ENCODE measurements at regions not wholly inside any gene's neighbourhood (a gene's known extent, or its start where the extent isn't known, plus 50 kb on each side); places are given as distances from the start of the nearest gene placed in this dataset.

DNA sequence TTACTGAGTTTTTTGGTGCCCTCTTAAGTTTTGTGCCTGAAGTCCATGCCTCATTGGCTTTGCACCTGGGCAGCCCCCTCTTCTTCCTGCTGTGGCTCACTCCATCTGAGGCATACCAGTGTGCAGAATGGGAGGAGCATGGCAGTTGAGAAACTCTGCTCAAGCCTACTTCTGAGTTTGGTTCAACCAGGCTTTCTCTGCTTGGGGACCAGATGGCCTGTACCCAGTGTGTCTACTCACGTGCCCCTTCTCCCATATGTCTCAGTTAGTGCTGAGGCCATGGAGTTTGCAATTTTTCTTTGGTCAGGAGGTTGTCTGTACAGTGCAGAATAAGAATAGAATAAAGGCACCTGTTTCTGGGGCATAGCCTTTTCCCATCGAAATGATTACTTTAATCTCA, 383.3 kb upstream of the DDHD1 start:
- no peak for TF ChIP-seq POLR2AphosphoS5 (IDR thresholded peaks at IDR 0.05)
- TF ChIP-seq POLR2A (IDR thresholded peaks at IDR 0.05), result no peak
- no peak for TF ChIP-seq CTCF (IDR thresholded peaks at IDR 0.05)
- WGBS, result 91% methylated on average over 2 of the region's 2 CpGs
- intact Hi-C loops (cut with DNase I), result loop anchor here (5.0 kb wide), 1 partner anchor 229 kb away; no protein-coding TSS in a partner anchor
- no peak for DNase-seq (ENCODE audit: low spot score)
- no peak overlapping the region for H3K4me3 ChIP-seq
- H3K36me3 ChIP-seq, result no peaks in the 10 kb centered on the region
- no peaks in the 10 kb centered on the region for H3K9me3 ChIP-seq
- no peaks in the 10 kb centered on the region for H3K4me1 ChIP-seq (replicated peaks)
- no peak overlapping the region for H3K27ac ChIP-seq
- H3K27me3 ChIP-seq (replicated peaks; ENCODE audit: insufficient read depth), result no peaks in the 10 kb centered on the region

DNA sequence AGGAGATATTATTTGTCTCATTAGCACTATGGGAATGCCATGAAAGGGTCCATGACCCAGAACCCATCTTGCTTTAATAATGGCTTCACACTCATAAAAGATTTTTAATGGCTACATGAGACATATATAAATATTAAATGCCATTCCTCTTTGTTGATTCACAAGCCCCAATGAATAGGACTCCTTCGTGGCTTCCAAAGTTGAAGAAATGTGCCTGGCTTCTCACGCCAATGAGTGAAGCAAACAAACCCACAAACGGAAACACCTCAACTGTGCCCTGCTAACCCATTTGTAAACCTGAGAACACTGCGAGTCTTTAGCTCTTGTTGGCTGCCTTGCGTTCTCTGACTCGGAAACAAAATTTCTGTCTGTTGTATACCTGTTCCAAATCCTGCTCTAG, 381.7 kb upstream of the DDHD1 start:
- H3K4me3 ChIP-seq, result no peak overlapping the region

DNA sequence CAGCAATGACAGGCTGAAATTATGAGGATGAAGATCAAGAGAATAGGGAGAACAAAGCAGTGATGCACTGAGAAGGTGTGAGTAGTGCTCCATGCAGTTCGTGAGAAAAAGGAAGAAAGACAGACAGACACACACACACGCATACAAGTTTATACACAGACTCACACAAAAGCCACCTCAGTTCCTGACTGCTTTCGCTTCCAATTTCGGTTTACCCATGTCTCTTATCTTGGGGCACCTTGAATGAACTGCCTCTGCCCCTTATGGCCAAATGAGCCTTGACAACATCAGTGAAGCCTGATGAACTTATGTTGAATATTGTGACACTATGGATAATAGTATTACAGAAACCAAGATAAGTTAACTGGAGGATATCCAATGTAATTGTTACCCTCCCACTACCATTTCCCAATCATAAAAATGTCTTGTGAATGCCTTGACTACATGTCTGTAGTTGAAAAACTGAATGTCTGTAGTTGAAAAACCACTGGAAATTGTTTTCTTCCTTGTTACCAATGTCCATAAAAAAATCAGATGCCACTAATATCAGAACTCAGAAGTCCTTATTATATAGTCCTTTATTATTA, 380.4 kb upstream of the DDHD1 start:
- WGBS, result 73% methylated on average over 4 of the region's 4 CpGs
- Histone ChIP-seq H3K9me3 (no peaks in the 10 kb centered on the region), H3K4me3 (no peak overlapping the region), H3K4me1 (replicated peaks) (no peaks in the 10 kb centered on the region), H3K36me3 (no peaks in the 10 kb centered on the region), H3K27ac (no peak overlapping the region), H3K27me3 (replicated peaks; ENCODE audit: insufficient read depth) (no peaks in the 10 kb centered on the region)
- DNase-seq (ENCODE audit: low spot score), result no peak
- intact Hi-C loops (cut with DNase I), result no loop called here
- TF ChIP-seq POLR2AphosphoS5 (IDR thresholded peaks at IDR 0.05) (no peak), POLR2A (IDR thresholded peaks at IDR 0.05) (no peak)

More for the DNA sequence above, 381.7 kb upstream of the DDHD1 start:
- intact Hi-C loops (cut with DNase I), result loop anchor here (5.0 kb wide), 1 partner anchor 228 kb away; no protein-coding TSS in a partner anchor
- 52% methylated on average over 6 of the region's 6 CpGs for WGBS
- no peaks in the 10 kb centered on the region for H3K9me3 ChIP-seq
- no peaks in the 10 kb centered on the region for H3K27me3 ChIP-seq (replicated peaks; ENCODE audit: insufficient read depth)
- TF ChIP-seq CTCF (IDR thresholded peaks at IDR 0.05), result no peak
- no peak overlapping the region for H3K27ac ChIP-seq
- H3K36me3 ChIP-seq, result no peaks in the 10 kb centered on the region
- DNase-seq (ENCODE audit: low spot score), result no peak
- H3K4me1 ChIP-seq (replicated peaks), result no peaks in the 10 kb centered on the region

DNA sequence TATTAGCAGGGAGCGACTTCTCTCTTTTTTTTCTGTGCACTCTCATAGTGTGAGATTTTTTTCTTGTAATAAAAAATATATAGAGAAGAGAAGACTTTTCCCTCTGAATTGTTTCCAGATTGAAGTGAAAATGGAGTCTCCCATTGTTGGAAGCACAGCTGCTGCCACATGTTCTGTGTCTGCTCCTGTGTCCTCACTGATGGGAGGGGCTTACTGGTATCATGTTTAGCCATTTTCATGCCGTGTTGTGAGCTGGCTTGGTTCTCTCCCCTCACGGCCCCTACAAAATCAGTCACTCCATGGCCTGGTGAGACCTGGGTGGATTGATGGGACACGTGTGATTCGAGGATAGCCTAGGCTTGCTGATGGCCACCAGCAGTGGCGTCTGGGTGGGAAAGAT, 379.7 kb upstream of the DDHD1 start:
- TF ChIP-seq POLR2AphosphoS5 (IDR thresholded peaks at IDR 0.05) (no peak), CTCF (IDR thresholded peaks at IDR 0.05) (no peak), POLR2A (IDR thresholded peaks at IDR 0.05) (no peak)
- no peak for DNase-seq (ENCODE audit: low spot score)
- H3K27ac ChIP-seq, result no peak overlapping the region
- H3K4me1 ChIP-seq (replicated peaks), result no peaks in the 10 kb centered on the region
- no peaks in the 10 kb centered on the region for H3K27me3 ChIP-seq (replicated peaks; ENCODE audit: insufficient read depth)
- H3K4me3 ChIP-seq, result no peak overlapping the region
- WGBS, result 73% methylated on average over 6 of the region's 6 CpGs
- H3K36me3 ChIP-seq, result no peaks in the 10 kb centered on the region
- H3K9me3 ChIP-seq, result no peaks in the 10 kb centered on the region
- intact Hi-C loops (cut with DNase I), result no loop called here

DNA sequence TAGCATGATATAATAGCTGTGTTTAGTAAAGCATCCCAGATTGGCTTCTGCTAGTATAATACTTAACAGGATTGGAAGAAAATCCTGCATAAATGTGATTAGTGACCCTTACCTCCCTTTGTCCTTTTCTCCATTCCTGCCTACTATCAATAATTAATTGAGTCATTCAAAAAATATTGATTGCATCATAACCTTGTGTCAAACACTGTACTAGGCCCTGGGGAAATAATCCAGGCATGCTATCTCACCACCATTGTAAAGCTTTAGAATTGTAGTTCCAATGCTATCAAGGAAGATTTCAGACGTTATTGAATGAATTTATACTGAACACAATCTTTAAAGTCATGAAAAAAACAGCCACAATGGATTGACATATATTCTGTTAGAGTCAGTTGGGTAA, 378.6 kb upstream of the DDHD1 start:
- H3K27ac ChIP-seq, result no peak overlapping the region
- H3K27me3 ChIP-seq (replicated peaks; ENCODE audit: insufficient read depth), result no peaks in the 10 kb centered on the region
- H3K36me3 ChIP-seq, result no peaks in the 10 kb centered on the region
- intact Hi-C loops (cut with DNase I), result no loop called here
- TF ChIP-seq POLR2A (IDR thresholded peaks at IDR 0.05) (no peak), CTCF (IDR thresholded peaks at IDR 0.05) (no peak), POLR2AphosphoS5 (IDR thresholded peaks at IDR 0.05) (no peak)
- H3K9me3 ChIP-seq, result no peaks in the 10 kb centered on the region
- no peak overlapping the region for H3K4me3 ChIP-seq
- WGBS, result 81% methylated on average over 1 of the region's 1 CpG
- no peaks in the 10 kb centered on the region for H3K4me1 ChIP-seq (replicated peaks)
- DNase-seq (ENCODE audit: low spot score), result no peak
